ENCODE measurements at regions not wholly inside any gene's neighbourhood (a gene's known extent, or its start where the extent isn't known, plus 50 kb on each side); places are given as distances from the start of the nearest gene placed in this dataset.

- no peak overlapping the region for H3K4me3 Mint-ChIP-seq (ENCODE audit: unreplicated experiment)
- no peak for DNase-seq
- H3K27me3 Mint-ChIP-seq (ENCODE audit: unreplicated experiment) = no peaks in the 10 kb centered on the region
- H3K4me1 Mint-ChIP-seq (ENCODE audit: low read depth, unreplicated experiment) = peaks cover 2% of the 10 kb centered on the region
- H3K36me3 Mint-ChIP-seq (ENCODE audit: unreplicated experiment) = no peaks in the 10 kb centered on the region
- peaks cover 2% of the 10 kb centered on the region for H3K9me3 Mint-ChIP-seq (ENCODE audit: unreplicated experiment)
- no peak overlapping the region for H3K27ac Mint-ChIP-seq (ENCODE audit: unreplicated experiment)
- TF ChIP-seq CTCF (IDR thresholded peaks at IDR 0.05; ENCODE audit: partially characterized antibody, unreplicated experiment) = no peak
Observed at GRCh38 chr9:115877852-115878438, 275.6 kb upstream of the PAPPA start.

GRCh38 chr9:115879451-115879850, 274.1 kb upstream of the PAPPA start:
- Mint-ChIP-seq H3K27ac (ENCODE audit: unreplicated experiment) (no peak overlapping the region), H3K9me3 (ENCODE audit: unreplicated experiment) (peaks cover 2% of the 10 kb centered on the region), H3K27me3 (ENCODE audit: unreplicated experiment) (no peaks in the 10 kb centered on the region), H3K4me3 (ENCODE audit: unreplicated experiment) (no peak overlapping the region), H3K4me1 (ENCODE audit: low read depth, unreplicated experiment) (peaks cover 2% of the 10 kb centered on the region), H3K36me3 (ENCODE audit: unreplicated experiment) (no peaks in the 10 kb centered on the region)
- no peak for TF ChIP-seq CTCF (IDR thresholded peaks at IDR 0.05; ENCODE audit: partially characterized antibody, unreplicated experiment)
- no peak for DNase-seq

- Mint-ChIP-seq H3K4me1 (ENCODE audit: low read depth, unreplicated experiment) (peaks cover 2% of the 10 kb centered on the region), H3K9me3 (ENCODE audit: unreplicated experiment) (peaks cover 2% of the 10 kb centered on the region), H3K4me3 (ENCODE audit: unreplicated experiment) (no peak overlapping the region), H3K36me3 (ENCODE audit: unreplicated experiment) (no peaks in the 10 kb centered on the region), H3K27me3 (ENCODE audit: unreplicated experiment) (no peaks in the 10 kb centered on the region), H3K27ac (ENCODE audit: unreplicated experiment) (no peak overlapping the region)
- no peak for DNase-seq
- TF ChIP-seq CTCF (IDR thresholded peaks at IDR 0.05; ENCODE audit: partially characterized antibody, unreplicated experiment) = no peak
Observed at GRCh38 chr9:115880221-115880885, 273.2 kb upstream of the PAPPA start.

GRCh38 chr9:115882911-115883310, 270.7 kb upstream of the PAPPA start:
- peaks cover 5% of the 10 kb centered on the region for H3K4me1 Mint-ChIP-seq (ENCODE audit: low read depth, unreplicated experiment)
- no peak for TF ChIP-seq CTCF (IDR thresholded peaks at IDR 0.05; ENCODE audit: partially characterized antibody, unreplicated experiment)
- no peak for DNase-seq
- no peaks in the 10 kb centered on the region for H3K36me3 Mint-ChIP-seq (ENCODE audit: unreplicated experiment)
- H3K27me3 Mint-ChIP-seq (ENCODE audit: unreplicated experiment) = no peaks in the 10 kb centered on the region
- H3K9me3 Mint-ChIP-seq (ENCODE audit: unreplicated experiment) = no peaks in the 10 kb centered on the region
- H3K4me3 Mint-ChIP-seq (ENCODE audit: unreplicated experiment) = no peak overlapping the region
- no peak overlapping the region for H3K27ac Mint-ChIP-seq (ENCODE audit: unreplicated experiment)

All from glutamatergic neuron (in vitro differentiated cells).